KBM-7 (cell line): ENCODE measurements at regions not wholly inside any gene's neighbourhood (a gene's known extent, or its start where the extent isn't known, plus 50 kb on each side); places are given as distances from the start of the nearest gene placed in this dataset.
"Not testable (repeated sequence)": the region's sequence is repeated elsewhere in the genome, so short reads cannot be mapped to it uniquely, and the experiment has no call there.

Source experiments
- DNase-seq: peaks from one replicate; pipeline ENCODE4 v3.0.0-alpha.2; 2015
- in situ Hi-C: fragments of 300-500 bp; cut with MboI; formaldehyde crosslinking; loops from 2 replicates; pipeline ENCODE4 v1.14.3; 2020; ENCODE audit warnings: low sequenced_read_pairs, low pct_unique_long_range_greater_than_20kb, mixed read lengths

DNA sequence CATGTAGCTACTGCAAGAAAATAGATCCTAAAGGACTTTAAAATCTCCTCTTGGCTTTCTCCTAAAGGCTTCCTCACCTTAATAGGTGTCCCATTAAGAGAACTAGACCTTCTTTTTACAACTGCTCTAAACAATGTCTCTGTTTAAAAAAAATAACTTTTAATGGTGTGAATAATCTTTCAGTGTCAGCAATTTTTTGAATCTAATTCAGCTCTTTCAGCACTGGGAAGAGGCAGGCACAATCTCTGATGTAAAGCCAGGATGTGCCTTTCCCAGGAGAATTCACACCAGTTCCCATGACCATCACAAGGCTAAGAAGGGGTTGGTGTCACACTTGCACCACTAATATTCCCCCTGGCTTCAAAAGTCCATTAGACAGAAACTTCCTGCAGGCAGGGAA, 254.6 kb downstream of the XPNPEP1 start:
- no peak for DNase-seq
- in situ Hi-C loops, result no loop called here

DNA sequence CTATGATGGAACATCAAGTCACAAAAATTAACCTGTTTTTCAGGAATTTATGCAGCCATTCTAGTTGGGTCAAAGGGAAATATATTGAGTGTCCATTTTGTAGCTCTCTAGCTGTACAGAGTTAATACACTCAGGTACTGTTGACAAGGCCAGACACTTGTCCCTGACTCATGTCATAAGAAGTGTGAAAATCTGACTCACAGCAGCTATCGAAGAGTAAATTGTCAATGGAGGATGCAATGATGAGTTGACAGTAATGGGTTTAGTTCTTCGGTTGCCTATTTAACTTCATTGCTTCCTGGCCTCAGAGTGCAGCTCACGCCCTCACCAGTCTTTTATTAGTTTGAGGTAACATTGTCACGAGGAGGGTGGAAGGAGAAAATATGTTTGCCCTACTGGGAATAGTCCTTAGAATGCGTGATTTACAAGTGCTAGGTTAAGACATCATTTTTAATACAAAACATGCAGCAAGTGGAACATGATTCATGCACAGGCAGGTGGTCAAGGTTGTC, 255.1 kb downstream of the XPNPEP1 start:
- DNase-seq, result no peak
- in situ Hi-C loops, result no loop called here

DNA sequence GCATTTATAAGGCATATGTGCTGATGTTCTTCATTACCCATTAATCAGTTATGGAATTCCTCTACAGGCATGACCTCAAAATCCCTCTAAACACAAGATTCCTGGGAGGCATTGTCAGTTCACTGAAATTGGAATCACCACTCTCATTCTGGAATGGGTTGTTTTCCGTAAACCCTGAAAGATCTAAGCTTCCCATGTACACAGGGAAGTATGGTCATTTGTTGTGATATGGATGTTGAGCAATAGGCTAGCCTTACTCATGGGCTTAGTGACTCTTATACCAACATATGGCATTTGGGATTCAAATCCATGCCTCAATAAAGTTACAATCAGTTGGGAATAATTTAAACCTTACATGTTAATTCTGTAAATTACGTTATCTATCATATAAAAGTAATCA, 258.0 kb downstream of the XPNPEP1 start:
- in situ Hi-C loops, result no loop called here
- DNase-seq, result no peak

DNA sequence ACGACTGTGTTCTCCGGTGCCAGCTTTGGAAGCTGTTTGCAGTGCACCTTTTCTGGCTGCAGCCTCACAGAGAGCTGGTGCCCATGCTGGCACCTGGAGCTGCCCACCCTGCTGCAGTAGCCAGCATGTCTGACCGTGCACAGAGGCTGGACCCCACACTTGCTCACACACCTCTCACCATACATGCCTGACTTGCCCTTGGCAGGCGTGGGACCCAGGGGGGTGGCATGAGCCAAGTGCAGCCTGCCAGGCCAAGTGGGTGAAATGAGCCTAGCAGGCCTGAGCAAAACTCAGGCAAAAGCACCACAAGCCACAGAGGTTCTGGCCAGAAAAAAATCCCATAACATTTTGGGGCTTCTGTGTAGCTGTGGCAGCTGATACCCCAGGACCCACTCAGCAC, 258.8 kb downstream of the XPNPEP1 start:
- in situ Hi-C loops, result no loop called here

DNA sequence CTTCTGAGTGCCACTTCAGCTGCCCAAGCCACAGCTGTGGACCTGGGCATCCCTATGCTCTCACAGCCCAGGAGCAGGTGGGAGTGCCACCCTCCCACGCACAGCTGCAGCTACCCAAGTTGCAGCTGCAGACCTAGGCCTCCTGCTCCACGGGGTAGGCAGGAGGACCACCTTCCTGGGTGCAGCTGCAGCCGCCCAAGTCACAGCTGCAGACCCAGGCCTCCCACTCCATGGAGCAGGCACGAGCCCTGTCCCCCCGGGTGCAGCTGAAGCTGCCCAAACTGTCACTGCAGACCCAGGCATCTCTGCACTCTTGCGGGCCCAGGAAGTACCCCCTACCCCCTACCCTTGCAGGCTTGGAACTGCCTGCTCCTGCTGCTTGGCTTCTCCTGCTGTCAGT, 260.2 kb downstream of the XPNPEP1 start:
- in situ Hi-C loops, result no loop called here

More for the DNA sequence above, 258.8 kb downstream of the XPNPEP1 start:
- no peak for DNase-seq

DNA sequence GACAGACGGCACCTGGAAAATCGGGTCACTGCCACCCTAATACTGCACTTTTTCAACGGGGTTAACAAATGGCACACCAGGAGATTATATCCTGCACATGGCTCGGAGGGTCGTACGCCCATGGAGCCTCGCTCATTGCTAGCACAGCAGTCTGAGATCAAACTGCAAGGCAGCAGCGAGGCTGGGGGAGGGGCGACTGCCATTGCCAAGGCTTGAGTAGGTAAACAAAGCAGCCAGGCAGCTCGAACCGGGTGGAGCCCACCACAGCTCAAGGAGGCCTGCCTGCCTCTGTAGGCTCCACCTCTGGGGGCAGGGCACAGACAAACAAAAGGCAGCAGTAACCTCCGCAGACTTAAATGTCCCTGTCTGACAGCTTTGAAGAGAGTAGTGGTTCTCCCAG, 270.7 kb downstream of the XPNPEP1 start:
- in situ Hi-C loops, DNase-seq: not testable (repeated sequence)

More for the DNA sequence above, 260.2 kb downstream of the XPNPEP1 start:
- no peak for DNase-seq

DNA sequence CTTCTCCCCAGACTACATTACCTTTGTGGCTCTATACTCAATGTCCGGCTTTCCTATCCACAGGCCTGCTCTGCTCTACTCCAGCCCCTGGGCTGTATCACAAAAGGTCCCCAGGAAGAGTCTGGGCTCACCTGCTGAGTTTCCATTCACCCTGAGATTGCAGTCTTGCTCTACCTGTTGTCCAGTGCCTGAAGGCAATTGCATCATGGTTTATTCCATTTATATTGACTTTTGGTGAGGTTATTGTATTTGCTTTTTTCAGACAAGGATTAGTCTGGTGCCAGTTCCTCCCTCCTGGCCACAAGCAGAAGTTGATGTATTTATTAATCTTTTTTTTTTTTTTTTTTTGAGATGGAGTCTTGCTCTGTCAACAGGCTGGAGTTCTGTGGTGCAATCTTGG, 273.1 kb downstream of the XPNPEP1 start:
- in situ Hi-C loops, result no loop called here
- DNase-seq, result no peak

DNA sequence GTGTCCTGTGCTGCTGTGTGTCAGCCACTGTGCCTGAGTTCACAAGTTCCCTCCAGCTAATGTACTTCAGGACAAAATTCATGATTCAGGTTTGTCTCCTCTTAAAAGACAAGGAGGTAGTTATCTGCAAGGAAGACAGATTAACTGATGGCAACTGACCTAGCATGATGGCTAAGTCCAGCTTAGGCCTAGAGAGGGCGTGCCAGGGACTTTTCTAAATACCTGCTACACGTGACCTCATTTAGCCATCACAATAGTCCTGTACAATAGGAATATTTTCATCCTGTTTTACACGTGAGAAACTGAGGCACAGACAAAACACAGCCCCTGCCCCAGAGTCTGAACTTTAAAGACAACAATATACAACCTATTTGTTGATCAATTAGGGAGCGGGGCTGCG, 275.7 kb downstream of the XPNPEP1 start:
- no peak for DNase-seq

DNA sequence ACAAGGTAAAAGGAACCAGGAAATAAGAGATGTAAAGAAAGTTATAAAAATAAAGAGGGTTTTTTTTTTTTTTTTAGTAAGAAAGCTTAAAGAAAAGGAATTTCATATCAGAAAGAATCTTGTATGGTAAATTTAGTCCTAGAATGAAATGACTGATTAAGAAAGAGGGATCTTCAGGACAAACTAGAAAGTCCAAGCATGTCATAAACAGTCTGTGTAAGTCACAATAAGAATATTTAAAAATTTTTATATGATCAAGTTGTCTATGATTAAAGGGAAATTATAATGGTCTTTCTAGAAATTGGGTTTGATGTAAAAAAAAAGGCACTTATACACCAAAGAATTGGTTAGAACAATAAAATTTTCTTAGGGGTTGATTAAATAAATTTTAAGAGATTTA, 289.5 kb downstream of the XPNPEP1 start:
- peak; percentile 20 for DNase-seq
- in situ Hi-C loops, result no loop called here

More for the DNA sequence above, 275.7 kb downstream of the XPNPEP1 start:
- in situ Hi-C loops, result no loop called here

DNA sequence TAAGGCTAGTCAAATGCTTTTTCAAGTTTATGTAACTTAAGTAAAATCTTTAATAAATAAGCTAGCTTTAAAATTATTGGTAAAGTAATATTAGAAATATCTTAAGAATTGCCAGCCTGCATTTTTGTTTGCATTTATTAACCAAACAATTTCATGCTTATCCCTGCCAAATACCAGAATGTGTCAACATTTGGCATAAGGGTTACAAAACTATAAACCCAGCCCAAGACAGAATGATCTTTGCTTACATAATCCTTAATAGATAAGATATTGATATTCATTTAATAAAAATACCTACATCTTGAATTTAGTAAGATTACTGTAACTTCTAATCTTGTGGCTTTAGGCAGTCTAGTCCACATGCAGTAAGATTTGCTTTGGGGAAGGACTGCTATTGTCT, 290.3 kb downstream of the XPNPEP1 start:
- DNase-seq, in situ Hi-C loops: not testable (repeated sequence)

DNA sequence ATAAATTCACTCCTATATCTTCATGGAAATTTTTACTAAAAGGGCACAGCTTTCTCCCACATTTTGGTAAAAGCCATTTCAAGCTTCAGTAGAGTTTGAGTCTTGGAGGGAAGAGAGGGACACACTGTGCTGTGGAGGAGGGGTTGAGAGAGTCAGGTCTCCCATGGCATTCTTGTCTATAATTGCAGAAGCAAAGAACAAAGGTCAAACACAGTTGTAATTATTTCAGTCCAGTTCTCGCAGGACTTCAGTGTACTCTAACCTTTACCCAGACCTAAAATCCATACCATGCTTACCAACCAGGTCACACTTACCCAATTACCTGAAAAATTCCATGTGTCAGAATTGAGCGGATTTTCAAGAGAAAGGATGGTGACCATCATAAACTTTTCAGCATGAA, 298.4 kb downstream of the XPNPEP1 start:
- no peak for DNase-seq
- in situ Hi-C loops, result no loop called here

DNA sequence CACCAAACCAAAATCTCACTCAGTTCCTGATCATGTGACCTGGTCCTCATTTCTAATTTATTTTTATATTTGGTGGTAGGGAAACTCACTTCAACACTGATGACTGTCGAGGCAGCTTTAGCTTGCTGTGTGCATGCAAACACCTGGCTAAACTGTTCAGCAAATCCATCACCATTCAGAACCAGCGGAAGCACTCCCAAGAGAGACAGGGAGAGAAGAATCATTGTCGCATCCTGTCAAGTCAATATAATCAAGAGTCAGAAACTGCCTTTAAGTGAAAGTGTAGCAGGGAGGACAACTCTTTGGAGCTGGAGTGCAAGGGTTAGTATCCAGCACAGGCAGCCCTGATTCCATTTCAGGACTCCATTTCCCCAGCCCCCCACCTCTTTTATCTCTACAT, 300.7 kb downstream of the XPNPEP1 start:
- DNase-seq, result no peak
- in situ Hi-C loops, result no loop called here

DNA sequence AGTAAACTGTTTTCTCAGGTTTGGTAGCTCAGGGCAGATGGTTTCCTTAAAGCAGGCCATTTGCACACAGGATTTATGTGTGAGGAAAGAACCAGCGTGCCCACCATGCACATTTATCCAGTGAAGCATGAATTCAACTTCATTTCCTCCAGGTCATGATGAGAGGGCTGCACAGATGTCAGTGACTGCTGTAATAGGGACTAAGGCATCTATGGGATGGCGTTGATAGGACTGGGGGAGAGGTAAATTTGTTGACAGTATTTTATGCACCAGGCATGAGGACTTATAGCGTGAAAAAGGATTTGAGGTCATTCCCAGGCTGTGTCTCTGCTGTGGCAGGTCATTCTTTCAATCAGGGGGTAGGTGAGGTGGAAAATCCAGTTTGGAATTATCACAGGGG, 302.9 kb downstream of the XPNPEP1 start:
- in situ Hi-C loops, result no loop called here

DNA sequence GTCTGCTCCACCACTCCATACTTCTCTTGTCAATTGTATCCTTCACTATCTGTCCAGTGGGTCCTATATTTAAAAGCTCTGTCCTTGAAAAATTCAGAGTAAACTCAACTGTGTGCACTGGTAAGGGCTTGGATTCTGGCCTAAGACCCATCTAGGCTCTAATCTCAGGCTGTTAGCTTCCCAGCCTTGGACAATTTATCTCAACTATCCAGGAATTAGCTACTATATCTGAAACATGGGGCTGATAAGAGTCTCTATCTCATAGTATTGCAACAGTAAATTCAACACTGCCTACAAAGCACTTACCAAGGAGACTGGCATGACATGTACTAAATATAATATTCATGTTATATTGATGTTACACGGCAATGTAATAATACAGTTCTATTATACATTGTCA, 303.4 kb downstream of the XPNPEP1 start:
- DNase-seq, result no peak
- in situ Hi-C loops, result no loop called here

More for the DNA sequence above, 302.9 kb downstream of the XPNPEP1 start:
- no peak for DNase-seq

DNA sequence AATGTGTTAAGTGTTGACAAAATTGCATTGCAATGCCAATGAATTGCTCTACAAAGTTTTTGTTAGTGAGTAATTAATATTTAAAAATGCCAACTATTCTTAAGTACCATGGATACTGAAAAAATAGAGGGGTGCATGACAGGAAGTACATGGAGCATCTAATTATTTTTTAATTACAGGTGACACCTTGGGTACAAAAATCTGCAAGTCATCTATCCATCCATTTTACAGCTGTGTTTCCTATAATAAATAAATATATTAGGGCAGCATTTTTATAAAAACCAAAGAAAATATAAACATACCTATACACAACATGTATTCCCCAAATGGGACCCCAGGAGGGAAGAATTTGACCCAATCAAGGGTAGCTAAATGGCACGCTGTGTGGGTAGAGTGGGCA, 304.6 kb downstream of the XPNPEP1 start:
- in situ Hi-C loops, result no loop called here
- DNase-seq, result no peak

DNA sequence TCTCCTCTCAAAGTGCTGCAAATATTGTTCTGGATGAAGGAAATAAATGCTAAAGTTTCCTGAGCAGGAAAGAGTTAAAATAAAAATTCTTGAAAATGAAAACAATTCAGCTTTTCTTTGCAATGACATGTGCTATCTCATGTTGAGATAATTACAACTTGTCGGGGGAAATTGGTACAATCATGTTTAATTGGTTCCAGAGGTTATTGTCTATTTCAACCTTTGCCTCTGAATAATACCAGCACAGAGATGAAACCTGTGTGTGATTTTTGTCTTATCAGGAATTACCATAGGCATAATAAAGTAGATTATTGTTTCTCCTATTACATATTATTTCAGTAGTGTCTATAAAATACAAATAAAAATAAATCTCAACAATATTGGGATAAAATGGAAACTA, 305.0 kb downstream of the XPNPEP1 start:
- in situ Hi-C loops, result no loop called here

DNA sequence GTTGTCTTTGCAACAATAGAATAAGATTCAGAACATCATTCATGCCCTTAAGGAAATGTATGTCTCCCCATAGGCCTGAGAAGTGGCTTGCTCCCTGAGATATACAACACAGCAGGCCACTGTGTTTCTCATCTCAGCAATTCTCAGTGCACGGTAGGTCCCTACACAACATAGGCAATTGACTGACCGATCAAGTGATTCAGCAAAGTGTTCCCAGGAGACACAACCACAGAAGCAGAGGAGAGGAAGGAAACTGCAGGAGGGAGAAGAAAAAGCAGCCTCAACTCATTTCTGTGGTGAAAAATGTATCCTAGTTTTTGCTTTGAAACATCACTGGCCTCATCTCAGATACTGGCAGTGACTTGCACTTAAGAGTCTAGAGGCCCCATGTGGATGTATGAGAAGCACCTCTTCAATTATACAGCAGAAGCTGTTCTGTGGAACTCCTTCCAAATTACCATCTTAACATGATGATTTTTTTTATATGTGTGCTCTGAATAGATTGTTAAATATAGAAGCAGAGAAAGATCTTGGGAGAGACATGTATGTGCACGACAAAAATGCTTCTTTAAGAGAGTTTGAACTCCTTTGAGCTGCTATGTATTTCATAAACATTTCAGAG, 306.8 kb downstream of the XPNPEP1 start:
- in situ Hi-C loops, result no loop called here
- DNase-seq, result no peak

More for the DNA sequence above, 305.0 kb downstream of the XPNPEP1 start:
- no peak for DNase-seq

DNA sequence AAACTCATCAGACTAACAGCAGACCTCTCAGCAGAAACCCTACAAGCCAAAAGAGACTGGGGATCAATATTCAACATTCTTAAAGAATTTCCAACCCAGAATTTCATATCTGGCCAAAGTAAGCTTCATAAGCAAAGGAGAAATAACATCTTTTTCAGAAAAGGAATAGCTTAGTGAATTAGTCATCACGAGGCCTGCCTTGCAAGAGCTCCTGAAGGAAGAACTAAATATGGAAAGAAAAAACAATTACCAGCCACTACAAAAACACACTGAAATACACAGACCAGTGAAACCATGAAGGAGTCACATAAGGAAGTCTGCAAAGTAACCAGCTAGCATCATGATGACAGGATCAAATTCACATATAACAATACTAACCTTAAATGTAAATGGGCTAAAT, 328.0 kb downstream of the XPNPEP1 start:
- in situ Hi-C loops, result not testable (repeated sequence)

DNA sequence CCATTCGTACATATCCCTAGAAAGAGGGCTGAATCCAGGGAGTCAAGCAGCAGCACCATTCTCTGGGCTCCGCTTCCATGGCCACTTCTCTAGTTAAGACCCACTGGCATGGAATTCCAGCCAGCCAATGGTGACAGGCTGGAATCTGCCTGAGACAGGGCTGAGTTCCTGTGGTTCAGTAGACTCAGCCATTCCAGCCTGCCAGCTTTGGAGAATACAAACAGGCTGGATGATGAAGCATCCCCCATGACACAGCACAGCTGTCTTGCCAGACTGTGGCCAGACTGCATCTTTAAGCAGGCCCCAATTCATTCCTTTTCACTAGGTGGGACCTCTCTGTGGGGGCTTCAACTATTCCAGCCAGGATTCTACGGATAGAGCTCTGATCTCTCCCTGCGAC, 329.6 kb downstream of the XPNPEP1 start:
- no peak for DNase-seq
- in situ Hi-C loops, result no loop called here

More for the DNA sequence above, 328.0 kb downstream of the XPNPEP1 start:
- not testable (repeated sequence) for DNase-seq

DNA sequence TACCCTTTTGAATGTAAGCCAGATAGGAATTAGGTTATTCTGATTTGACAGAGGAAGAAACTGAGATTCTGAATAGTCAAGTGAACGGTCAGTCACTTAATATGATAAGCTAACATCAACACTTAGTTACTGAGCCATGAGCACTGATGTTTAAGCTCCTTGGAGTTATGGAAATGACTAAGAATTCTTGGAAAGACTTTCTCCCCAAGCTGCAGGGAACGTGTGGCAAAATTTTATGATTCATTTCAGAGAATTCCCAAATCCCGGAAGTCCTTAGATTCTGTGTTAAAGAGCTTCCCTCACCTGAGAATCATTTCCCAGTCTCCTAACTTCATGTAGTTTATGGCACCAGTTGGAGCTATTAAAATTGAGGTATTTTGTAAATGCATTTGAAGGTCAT, 330.9 kb downstream of the XPNPEP1 start:
- in situ Hi-C loops, result no loop called here
- no peak for DNase-seq

DNA sequence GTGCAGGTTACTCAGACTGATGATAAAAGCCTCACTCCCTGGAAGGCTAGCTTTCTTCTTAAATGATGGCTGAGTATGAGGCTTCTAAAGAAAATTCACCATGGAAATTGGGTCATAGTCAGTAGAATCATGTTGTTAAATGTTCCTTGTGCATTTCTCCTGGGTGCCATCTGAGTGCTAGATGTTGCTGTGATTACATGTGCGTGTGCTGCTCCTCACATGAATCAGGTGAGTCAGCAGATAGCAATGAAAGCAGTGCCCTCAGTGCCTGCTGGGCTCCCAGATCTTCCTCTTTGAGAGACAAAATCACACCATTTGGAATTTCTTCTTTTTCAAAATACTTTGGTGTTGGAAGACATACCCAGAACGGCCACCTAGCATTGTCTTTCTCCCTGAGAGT, 331.7 kb downstream of the XPNPEP1 start:
- in situ Hi-C loops, result no loop called here
- no peak for DNase-seq
